Gastroesophageal sphincter (tissue), 4 donors: ENCODE measurements at regions not wholly inside any gene's neighbourhood (a gene's known extent, or its start where the extent isn't known, plus 50 kb on each side); places are given as distances from the start of the nearest gene placed in this dataset.
A peak's percentile ranks its signal among the peaks of the same experiment; 100 is the strongest.

ENCODE experiments used
- ATAC-seq: fragments of 150-250 bp; one replicate; pipeline ENCODE4 v1.9.1; 2016; ENCODE audit warnings: mild to moderate bottlenecking, moderate library complexity
- H3K27ac ChIP-seq, 4 donors: fragments of 200-600 bp; sonication (generic) in 3 of 4; 1 replicate in 3 of 4; 2 replicates in 1 of 4; pipeline ENCODE4 v1.5.1; 2016 to 2019
- H3K27me3 ChIP-seq: fragments of 200-600 bp; sonication (generic); one replicate; pipeline ENCODE4 v1.5.1; 2019
- H3K36me3 ChIP-seq, 2 donors: fragments of 200-600 bp; sonication (generic); one replicate each; pipeline ENCODE4 v1.5.1; 2019; ENCODE audit warnings: control low read depth in 1 of 2
- H3K4me1 ChIP-seq, 3 donors: fragments of 200-600 bp; sonication (generic); 1 replicate in 2 of 3; 2 replicates in 1 of 3; pipeline ENCODE4 v1.5.1; 2016 to 2019; ENCODE audit warnings: control low read depth in 2 of 3
- H3K4me3 ChIP-seq, 2 donors: fragments of 200-600 bp; sonication (generic); one replicate each; pipeline ENCODE4 v1.5.1; 2019; ENCODE audit warnings: mild to moderate bottlenecking in 1 of 2, moderate library complexity in 1 of 2
- H3K9me3 ChIP-seq, 3 donors: fragments of 200-600 bp; sonication (generic); one replicate each; pipeline ENCODE4 v1.5.1; 2017 to 2019; ENCODE audit warnings: control low read depth in 2 of 3
- EP300 ChIP-seq: sonication (generic); formaldehyde crosslinking; IDR thresholded peaks from one replicate; pipeline ENCODE4 v1.6.1; 2017; ENCODE audit warnings: antibody characterized with exemption, mild to moderate bottlenecking
- POLR2A ChIP-seq, 2 donors: fragments of 450-650 bp; IDR thresholded peaks; one replicate each; pipeline ENCODE4 v1.6.1; 2017; ENCODE audit warnings: antibody characterized with exemption in 2 of 2, mild to moderate bottlenecking in 2 of 2, moderate library complexity in 1 of 2
- POLR2AphosphoS5 ChIP-seq: sonication (generic); formaldehyde crosslinking; IDR thresholded peaks from one replicate; pipeline ENCODE4 v1.6.1; 2017; ENCODE audit warnings: antibody characterized with exemption
- WGBS, 2 donors: methylation state at CpG; one replicate each; pipeline ENCODE4 v1.1.5; 2018; ENCODE audit warnings: low coverage in 1 of 2; 5-methylcytosine and 5-hydroxymethylcytosine counted together
- TF ChIP-seq, protein P1 (sequence below), 4 experiments: fragments of 200-600 bp in 2 of 4; fragments of 450-650 bp in 2 of 4; sonication (generic) in 1 of 4; IDR thresholded peaks; one replicate each; pipeline ENCODE4 v1.5.1; 2017 to 2019; ENCODE audit warnings: antibody characterized with exemption in 4 of 4, mild to moderate bottlenecking in 2 of 4, moderate library complexity in 2 of 4

DNA sequence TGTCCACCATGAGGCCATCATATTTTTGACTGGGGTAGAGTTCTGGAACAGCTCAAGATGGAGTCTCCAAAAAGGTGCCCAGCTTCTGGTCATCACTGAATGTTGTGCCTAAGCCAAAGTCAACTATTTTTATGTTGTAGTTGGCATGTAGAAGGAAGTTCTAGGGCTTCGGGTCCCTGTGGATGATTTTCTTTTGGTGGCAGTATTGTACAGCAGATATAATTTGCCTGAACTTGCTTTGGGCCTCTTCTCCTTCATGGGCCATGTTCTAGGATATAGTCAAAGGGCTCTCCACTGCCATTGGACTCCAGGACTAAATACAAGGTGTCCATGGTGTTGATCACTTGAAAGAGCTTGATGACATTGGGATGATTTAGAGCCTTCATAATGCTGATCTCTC lies 143.6 kb downstream of the SLC38A4 start:
- ATAC-seq, result no peak
- TF ChIP-seq EP300, result no peak
- TF ChIP-seq, protein P1, sequence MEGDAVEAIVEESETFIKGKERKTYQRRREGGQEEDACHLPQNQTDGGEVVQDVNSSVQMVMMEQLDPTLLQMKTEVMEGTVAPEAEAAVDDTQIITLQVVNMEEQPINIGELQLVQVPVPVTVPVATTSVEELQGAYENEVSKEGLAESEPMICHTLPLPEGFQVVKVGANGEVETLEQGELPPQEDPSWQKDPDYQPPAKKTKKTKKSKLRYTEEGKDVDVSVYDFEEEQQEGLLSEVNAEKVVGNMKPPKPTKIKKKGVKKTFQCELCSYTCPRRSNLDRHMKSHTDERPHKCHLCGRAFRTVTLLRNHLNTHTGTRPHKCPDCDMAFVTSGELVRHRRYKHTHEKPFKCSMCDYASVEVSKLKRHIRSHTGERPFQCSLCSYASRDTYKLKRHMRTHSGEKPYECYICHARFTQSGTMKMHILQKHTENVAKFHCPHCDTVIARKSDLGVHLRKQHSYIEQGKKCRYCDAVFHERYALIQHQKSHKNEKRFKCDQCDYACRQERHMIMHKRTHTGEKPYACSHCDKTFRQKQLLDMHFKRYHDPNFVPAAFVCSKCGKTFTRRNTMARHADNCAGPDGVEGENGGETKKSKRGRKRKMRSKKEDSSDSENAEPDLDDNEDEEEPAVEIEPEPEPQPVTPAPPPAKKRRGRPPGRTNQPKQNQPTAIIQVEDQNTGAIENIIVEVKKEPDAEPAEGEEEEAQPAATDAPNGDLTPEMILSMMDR (IDR thresholded peaks at IDR 0.05), result no peak
- no peak for TF ChIP-seq POLR2AphosphoS5
- TF ChIP-seq POLR2A (IDR thresholded peaks at IDR 0.05), result no peak
- no peak overlapping the region for H3K4me3 ChIP-seq
- H3K36me3 ChIP-seq, result no peaks in the 10 kb centered on the region
- no peaks in the 10 kb centered on the region for H3K27me3 ChIP-seq
- no CpG with 5 or more reads among the region's 1 CpG for WGBS, 2 donors
- H3K9me3 ChIP-seq, result no peaks in the 10 kb centered on the region
- no peaks in the 10 kb centered on the region for H3K4me1 ChIP-seq
- no peak overlapping the region for H3K27ac ChIP-seq

DNA sequence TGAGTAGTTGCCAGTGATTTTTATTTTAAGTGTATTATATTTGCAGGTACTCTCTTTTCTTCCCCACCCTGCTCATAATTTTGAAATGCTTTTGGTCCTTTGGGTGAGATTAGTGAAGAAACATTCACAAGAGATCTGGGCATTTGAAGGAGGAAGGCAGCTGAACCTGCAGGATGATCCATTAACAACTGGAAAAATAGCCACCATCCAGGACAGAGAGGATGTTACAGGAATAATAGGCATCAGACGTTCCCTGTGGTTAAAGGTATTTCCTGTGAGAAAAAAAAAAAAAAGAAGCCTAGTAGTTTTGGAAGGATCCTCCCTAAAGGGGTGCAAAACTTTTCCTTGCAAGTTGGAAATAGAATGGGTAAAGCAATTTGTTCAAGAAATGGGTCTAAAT lies 145.3 kb downstream of the SLC38A4 start:
- ATAC-seq, result no peak
- 24 to 29% methylated on average over 1 of the region's 1 CpG for WGBS, 2 donors
- Histone ChIP-seq H3K36me3 (no peaks in the 10 kb centered on the region), H3K27ac (no peak overlapping the region), H3K4me3 (no peak overlapping the region), H3K9me3 (no peaks in the 10 kb centered on the region), H3K4me1 (peaks cover 0 to 4% (median 0%) of the 10 kb centered on the region in 3 donors), H3K27me3 (no peaks in the 10 kb centered on the region)
- TF ChIP-seq, protein P1 (IDR thresholded peaks at IDR 0.05), result no peak
- TF ChIP-seq POLR2AphosphoS5, result no peak
- no peak for TF ChIP-seq POLR2A (IDR thresholded peaks at IDR 0.05)
- TF ChIP-seq EP300, result no peak

DNA sequence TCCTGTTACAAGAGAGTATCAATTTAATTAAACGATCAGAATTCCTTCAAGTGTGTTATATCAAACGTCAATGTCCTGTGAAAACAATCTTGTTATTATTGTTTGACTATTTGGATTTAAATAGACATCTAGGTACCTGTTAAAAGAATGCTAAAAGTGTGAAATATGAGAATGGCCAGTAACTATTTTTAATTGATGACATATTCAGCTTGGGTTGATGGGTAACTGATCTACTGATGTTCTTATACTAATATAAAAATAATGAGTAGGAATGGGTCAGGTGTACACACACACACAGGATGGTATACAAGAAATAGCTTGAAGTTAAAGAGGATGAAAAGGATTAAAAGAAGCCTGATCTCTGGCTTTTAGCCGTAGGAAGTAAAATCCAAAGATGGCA lies 146.0 kb downstream of the SLC38A4 start:
- Histone ChIP-seq H3K27me3 (no peaks in the 10 kb centered on the region), H3K4me1 (peaks cover 0 to 4% (median 0%) of the 10 kb centered on the region in 3 donors), H3K9me3 (no peaks in the 10 kb centered on the region), H3K4me3 (no peak overlapping the region), H3K36me3 (no peaks in the 10 kb centered on the region), H3K27ac (no peak overlapping the region)
- WGBS, 2 donors, result 54 to 60% methylated on average over 3 of the region's 3 CpGs
- no peak for TF ChIP-seq POLR2AphosphoS5
- TF ChIP-seq, protein P1 (IDR thresholded peaks at IDR 0.05), result no peak
- TF ChIP-seq EP300, result no peak
- no peak for TF ChIP-seq POLR2A (IDR thresholded peaks at IDR 0.05)
- ATAC-seq, result no peak

DNA sequence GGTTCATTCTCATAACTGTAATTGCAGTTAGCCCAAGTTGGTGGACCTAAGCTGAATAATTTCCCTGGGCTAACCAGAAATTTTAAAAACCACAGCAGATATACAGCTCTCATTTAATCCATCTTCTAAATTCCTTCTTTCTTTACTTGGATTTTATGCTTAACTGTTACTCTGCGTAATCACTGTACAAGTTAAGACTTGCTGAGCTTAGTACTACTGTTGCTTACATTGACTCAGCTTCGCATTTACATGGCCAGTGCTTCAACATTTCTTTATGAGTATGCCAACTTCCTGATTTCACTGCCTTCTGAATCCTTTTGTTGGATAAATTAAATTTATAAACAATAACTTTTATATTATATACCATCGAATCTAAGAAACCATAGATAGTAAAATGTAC lies 147.4 kb downstream of the SLC38A4 start:
- no peak for ATAC-seq
- Histone ChIP-seq H3K27ac (no peak overlapping the region), H3K4me3 (no peak overlapping the region), H3K27me3 (no peaks in the 10 kb centered on the region), H3K9me3 (no peaks in the 10 kb centered on the region), H3K4me1 (peaks cover 0 to 4% (median 0%) of the 10 kb centered on the region in 3 donors), H3K36me3 (no peaks in the 10 kb centered on the region)
- 90 to 94% methylated on average over 3 of the region's 3 CpGs for WGBS, 2 donors
- TF ChIP-seq POLR2AphosphoS5 (no peak), EP300 (no peak), POLR2A (IDR thresholded peaks at IDR 0.05) (no peak)
- TF ChIP-seq, protein P1 (IDR thresholded peaks at IDR 0.05), result no peak

DNA sequence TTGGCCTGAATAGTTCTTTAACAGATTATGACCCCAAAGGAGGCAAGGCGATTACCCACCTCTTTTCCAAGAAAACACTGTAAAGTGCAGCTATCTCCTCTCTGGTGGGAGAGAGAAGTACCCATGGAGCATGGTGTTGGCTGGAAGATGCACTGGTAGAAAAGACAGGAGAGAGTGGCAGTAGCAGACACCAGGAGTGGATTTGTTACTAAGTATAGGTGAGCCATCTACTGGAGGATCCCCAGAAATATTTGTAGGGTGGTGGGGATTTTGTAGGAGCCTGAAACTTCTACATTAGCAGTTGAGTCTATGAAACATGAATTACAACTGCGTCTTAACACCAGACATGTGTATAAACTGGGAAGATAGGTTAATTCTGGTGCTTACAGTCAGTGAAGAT lies 148.0 kb downstream of the SLC38A4 start:
- Histone ChIP-seq H3K4me3 (no peak overlapping the region), H3K4me1 (peaks cover 0 to 4% (median 0%) of the 10 kb centered on the region in 3 donors), H3K9me3 (no peaks in the 10 kb centered on the region), H3K27ac (no peak overlapping the region), H3K27me3 (no peaks in the 10 kb centered on the region), H3K36me3 (no peaks in the 10 kb centered on the region)
- ATAC-seq, result no peak
- no peak for TF ChIP-seq EP300
- TF ChIP-seq, protein P1 (IDR thresholded peaks at IDR 0.05), result peak in 1 of 4 experiments; percentile 33
- WGBS, 2 donors, result 70 to 88% methylated on average over 2 of the region's 2 CpGs
